NCI-H1694 treated with DMSO at 0.1 percent for 48 hours (cell line): ENCODE measurements at regions not wholly inside any gene's neighbourhood (a gene's known extent, or its start where the extent isn't known, plus 50 kb on each side); places are given as distances from the start of the nearest gene placed in this dataset.

Experiments
- DNase-seq: peaks from one replicate; lab custom pipeline; 2025; lab: John Stamatoyannopoulos, UW

- no peak for DNase-seq
These were observed 173.7 kb upstream of the FAT4 start for GRCh38 chr4:125140966-125141495.

- DNase-seq, result no peak
These were observed 179.1 kb upstream of the FAT4 start for GRCh38 chr4:125135652-125136051.

GRCh38 chr4:125132729-125133128, 182.0 kb upstream of the FAT4 start:
- DNase-seq, result no peak

GRCh38 chr4:125131891-125132680, 182.7 kb upstream of the FAT4 start:
- DNase-seq, result no peak

- no peak for DNase-seq
These were observed 189.5 kb upstream of the FAT4 start for GRCh38 chr4:125125276-125125675.

GRCh38 chr4:125123570-125124109, 191.1 kb upstream of the FAT4 start:
- no peak for DNase-seq

- DNase-seq, result no peak
These were observed 193.2 kb upstream of the FAT4 start for GRCh38 chr4:125121581-125121980.

GRCh38 chr4:125116431-125116830, 198.3 kb upstream of the FAT4 start:
- DNase-seq, result no peak

GRCh38 chr4:125115941-125116340, 198.8 kb upstream of the FAT4 start:
- DNase-seq, result no peak

GRCh38 chr4:125115476-125115875, 199.3 kb upstream of the FAT4 start:
- DNase-seq, result no peak

- DNase-seq, result no peak
These were observed 202.2 kb upstream of the FAT4 start for GRCh38 chr4:125112536-125112935.

- DNase-seq, result no peak
These were observed 203.4 kb upstream of the FAT4 start for GRCh38 chr4:125111323-125111722.

GRCh38 chr4:125105561-125105960, 209.2 kb upstream of the FAT4 start:
- no peak for DNase-seq

- no peak for DNase-seq
These were observed 210.1 kb upstream of the FAT4 start for GRCh38 chr4:125104616-125105015.

GRCh38 chr4:125101719-125102118, 213.0 kb upstream of the FAT4 start:
- no peak for DNase-seq

GRCh38 chr4:125097729-125098128, 217.0 kb upstream of the FAT4 start:
- no peak for DNase-seq

GRCh38 chr4:125096662-125097061, 218.1 kb upstream of the FAT4 start:
- DNase-seq, result no peak

GRCh38 chr4:125091541-125091940, 223.2 kb upstream of the FAT4 start:
- no peak for DNase-seq

- no peak for DNase-seq
These were observed 223.7 kb upstream of the FAT4 start for GRCh38 chr4:125091101-125091500.

GRCh38 chr4:125084608-125085007, 230.1 kb upstream of the FAT4 start:
- no peak for DNase-seq

- no peak for DNase-seq
These were observed 231.9 kb upstream of the FAT4 start for GRCh38 chr4:125082729-125083417.

- no peak for DNase-seq
These were observed 242.5 kb upstream of the FAT4 start for GRCh38 chr4:125072269-125072668.

- no peak for DNase-seq
These were observed 243.9 kb upstream of the FAT4 start for GRCh38 chr4:125070861-125071260.
